GM10248 (cell line): ENCODE measurements at regions not wholly inside any gene's neighbourhood (a gene's known extent, or its start where the extent isn't known, plus 50 kb on each side); places are given as distances from the start of the nearest gene placed in this dataset.

Source experiments
- CTCF ChIA-PET: fragments of 300-600 bp; sonication (Branson Sonifier 250); formaldehyde crosslinking; extraction: SDS; loops from one replicate; lab custom pipeline; 2021; ENCODE audit warnings: antibody characterized with exemption; lab: Yijun Ruan, JAX
- POLR2A ChIA-PET: fragments of 350-650 bp; sonication (Branson Sonifier 250); formaldehyde crosslinking; extraction: SDS; loops from one replicate; lab custom pipeline; 2020; ENCODE audit warnings: antibody characterized with exemption; lab: Yijun Ruan, JAX
- DNase-seq: peaks from one replicate; pipeline ENCODE4 v3.0.0; 2012; ENCODE audit errors: extremely low spot score
- CTCF ChIP-seq: IDR thresholded peaks from 2 replicates; pipeline ENCODE4 v1.5.1; 2012; ENCODE audit warnings: mild to moderate bottlenecking, low read depth; ENCODE audit errors: extremely low read depth, missing control alignments, control extremely low read depth

- POLR2A ChIA-PET = no interaction called here
- TF ChIP-seq CTCF = no peak
- DNase-seq = no peak
- CTCF ChIA-PET = interaction anchor here (1.2 kb wide), 1 partner anchor 26 kb away, joined by 3 read pairs; no protein-coding TSS in a partner anchor
Measured at GRCh38 chr3:87462228-87462627, 185.8 kb upstream of the POU1F1 start.

GRCh38 chr3:87461443-87461842 lies 185.1 kb upstream of the POU1F1 start:
- CTCF ChIA-PET = interaction anchor here (1.2 kb wide), 1 partner anchor 27 kb away, joined by 3 read pairs; no protein-coding TSS in a partner anchor
- no peak for DNase-seq
- POLR2A ChIA-PET = no interaction called here
- no peak for TF ChIP-seq CTCF

DNA sequence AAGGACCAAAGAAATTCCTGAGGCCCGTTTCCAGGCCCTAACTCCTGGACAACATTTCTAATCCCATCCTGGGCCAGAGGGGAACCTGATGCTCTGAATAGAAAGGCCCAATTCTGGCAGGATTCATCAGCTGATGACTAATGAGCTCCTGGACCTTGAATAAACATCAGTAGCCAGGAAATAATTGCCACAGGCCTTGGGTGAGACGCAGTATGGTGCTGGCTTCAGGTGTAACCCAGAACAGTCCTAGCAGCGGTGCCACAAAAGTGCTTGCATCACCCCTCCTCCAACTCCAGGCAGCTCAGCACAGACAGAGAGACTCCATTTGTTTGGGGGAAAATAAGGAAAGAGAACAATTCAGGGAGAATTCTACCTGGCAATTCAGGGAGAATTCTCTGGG lies 184.7 kb upstream of the POU1F1 start:
- CTCF ChIA-PET = interaction anchor here (1.2 kb wide), 1 partner anchor 27 kb away, joined by 3 read pairs; no protein-coding TSS in a partner anchor
- TF ChIP-seq CTCF = no peak
- no peak for DNase-seq
- POLR2A ChIA-PET = no interaction called here

DNA sequence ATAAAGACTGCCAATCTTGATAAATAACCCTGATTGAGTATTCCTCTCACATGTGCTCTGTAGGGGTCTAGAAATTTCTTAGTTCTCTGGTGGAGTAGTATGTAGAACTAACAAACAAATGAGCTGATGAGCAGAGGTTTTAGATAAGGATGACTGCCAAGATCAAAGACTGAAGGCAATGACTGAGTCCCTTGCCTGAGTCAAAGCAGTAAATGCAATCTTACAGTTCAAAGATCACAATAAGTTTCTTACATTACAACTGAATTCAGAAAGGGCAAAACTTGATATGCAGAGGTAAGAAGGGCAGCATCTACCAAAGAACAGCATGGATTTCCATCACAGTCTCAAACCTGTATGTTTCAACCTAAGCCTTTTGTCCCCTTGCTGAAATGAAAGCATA lies 172.2 kb upstream of the POU1F1 start:
- ChIA-PET POLR2A (no interaction called here), CTCF (interaction anchor here (1.3 kb wide), 1 partner anchor 19 kb away, joined by 3 read pairs; no protein-coding TSS in a partner anchor)
- DNase-seq = no peak
- TF ChIP-seq CTCF = no peak

DNA sequence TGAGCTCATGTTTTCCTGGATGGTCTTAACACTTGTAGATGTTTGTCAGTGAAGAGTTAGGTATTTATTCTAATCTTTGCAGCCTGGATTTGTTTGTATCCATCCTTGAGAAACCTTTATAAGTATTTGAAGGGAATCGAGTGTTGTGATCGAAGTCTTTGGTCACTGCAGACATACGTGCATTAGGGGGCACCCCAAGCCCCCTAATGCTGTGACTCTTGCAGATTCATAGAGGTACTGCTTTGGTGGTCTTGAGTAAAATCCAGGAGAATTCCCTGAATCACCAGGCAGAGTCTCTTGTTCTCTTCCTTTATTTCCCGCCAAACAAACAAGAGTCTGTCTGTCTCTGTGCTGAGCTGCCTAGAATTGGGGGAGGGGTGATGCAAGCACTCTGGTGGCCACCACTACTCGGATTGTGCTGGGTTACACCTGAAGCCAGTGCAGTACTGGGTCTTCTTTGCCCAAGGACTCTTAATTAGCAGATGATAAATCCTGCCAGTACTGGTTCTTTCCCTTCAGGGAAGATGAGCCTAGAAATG lies 170.5 kb upstream of the POU1F1 start:
- TF ChIP-seq CTCF = no peak
- DNase-seq = no peak
- CTCF ChIA-PET = no interaction called here
- POLR2A ChIA-PET = no interaction called here

GRCh38 chr3:87442470-87442869 lies 166.1 kb upstream of the POU1F1 start:
- TF ChIP-seq CTCF = no peak
- ChIA-PET POLR2A (no interaction called here), CTCF (interaction anchor here (1.3 kb wide), 1 partner anchor 10 kb away, joined by 3 read pairs; no protein-coding TSS in a partner anchor)
- no peak for DNase-seq
